HG02571 (cell line): ENCODE measurements at regions not wholly inside any gene's neighbourhood (a gene's known extent, or its start where the extent isn't known, plus 50 kb on each side); places are given as distances from the start of the nearest gene placed in this dataset.

Experiments used
- ATAC-seq: cut with Tn5 transposase; IDR thresholded peaks from one replicate; pipeline ENCODE4 v1.9.1; 2021; ENCODE audit warnings: mild to moderate bottlenecking, moderate library complexity; ENCODE audit not compliant: unreplicated experiment

DNA sequence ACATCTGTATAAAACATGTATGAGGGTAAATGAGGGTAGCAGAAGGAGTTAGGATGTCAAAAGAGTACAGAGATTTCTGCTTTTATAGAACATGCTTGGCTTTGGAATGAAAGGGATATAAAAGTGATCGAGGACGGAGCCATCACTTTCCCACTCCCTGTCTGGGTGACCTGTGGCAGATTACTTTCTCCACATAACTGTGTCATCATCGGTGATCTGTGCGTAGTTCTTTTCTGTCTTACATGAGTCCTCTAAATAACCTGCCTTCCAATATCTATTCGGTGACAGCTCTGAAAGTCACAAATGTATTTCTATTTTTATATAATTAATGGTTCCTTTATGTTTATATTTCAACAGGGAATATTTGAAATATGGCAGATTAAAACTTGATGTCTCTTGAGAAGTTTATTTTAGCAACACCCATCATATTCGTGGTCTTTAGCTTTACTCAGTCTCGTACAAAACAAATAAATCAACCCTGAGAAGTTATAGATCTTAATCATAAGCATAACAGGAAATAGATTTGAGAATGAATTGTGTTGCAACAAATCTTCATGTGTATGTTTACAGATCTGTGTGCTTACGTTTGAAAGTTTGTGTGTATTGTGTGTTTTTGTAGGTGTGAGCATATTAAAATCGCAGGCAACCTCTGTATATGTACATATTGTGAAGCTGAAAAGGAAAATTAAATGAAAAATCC, 1094.3 kb downstream of the EFNB2 start:
- no peak for ATAC-seq

DNA sequence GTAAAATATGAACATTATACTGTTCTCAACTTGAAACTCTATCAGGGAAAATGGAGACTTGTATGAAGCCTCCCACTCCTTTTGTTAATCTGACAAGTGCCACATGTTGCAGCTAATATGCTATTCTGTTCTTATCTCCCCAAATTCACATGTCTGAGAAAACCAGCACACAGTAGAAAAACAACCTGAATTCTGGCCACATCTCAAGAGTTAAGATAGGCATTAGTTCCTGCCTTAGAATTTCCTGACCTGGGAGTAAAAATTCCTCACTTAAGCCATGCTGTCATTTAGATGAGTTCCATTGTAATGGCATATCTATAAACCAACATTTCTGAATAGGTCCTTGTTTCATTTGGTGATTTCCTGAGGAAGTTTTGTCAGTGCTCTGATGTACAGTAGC, 1098.5 kb downstream of the EFNB2 start:
- ATAC-seq, result no peak

DNA sequence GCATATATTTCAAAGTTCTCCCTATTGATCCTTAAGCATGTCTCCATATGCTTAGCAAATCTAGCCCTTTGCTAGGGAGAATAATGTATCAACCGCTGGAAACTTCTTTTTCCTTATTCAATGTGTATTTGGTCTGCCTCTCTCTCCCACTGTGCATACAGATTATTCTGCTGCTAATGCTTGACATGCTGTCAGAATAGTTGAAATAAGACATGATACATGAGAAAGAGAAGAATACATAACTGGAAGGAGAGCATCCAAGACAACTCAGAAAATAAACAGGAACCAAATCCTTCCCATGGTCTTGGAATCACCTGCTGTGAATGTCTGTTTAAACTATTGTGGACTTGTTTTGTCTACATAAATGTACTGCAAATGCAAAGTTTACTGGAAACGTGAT, 1103.0 kb downstream of the EFNB2 start:
- ATAC-seq, result no peak

DNA sequence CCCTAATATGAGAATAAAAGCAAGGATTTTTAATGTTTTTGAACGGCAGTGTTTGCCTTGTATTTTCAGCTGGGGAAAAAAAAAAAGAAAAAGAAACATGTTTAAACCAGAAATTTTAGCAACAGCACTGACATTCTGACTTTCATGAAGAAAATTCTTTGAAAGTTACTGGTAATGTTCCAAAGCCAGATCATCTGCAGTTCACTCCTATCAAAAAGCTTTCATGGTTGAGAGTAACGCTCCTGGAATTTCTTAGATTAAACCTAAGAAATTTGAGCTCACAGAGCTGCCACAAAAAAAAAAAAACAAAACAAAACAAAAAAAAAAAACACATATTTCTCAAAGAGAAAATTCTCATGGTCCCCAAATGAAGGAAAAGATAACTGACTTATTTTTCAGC, 1106.7 kb downstream of the EFNB2 start:
- ATAC-seq, result no peak

DNA sequence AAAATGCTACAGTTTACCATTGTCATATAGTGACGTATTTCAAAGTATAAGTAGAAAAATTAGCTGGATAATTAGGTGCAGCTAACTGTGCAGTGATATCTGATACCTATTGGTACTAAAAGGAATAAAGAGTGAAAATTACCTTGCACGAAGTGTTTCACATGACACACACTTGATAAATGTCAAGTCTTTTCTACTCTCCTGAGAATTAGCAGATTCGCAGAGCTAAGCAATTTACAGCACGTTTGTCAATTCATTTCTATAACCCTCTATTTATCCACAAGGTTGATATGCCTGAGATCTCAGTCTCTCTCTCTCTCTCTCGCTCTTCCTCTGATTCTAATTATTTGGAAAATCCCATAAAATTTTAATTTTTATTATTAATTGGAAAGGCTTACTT, 1109.0 kb downstream of the EFNB2 start:
- ATAC-seq, result no peak

DNA sequence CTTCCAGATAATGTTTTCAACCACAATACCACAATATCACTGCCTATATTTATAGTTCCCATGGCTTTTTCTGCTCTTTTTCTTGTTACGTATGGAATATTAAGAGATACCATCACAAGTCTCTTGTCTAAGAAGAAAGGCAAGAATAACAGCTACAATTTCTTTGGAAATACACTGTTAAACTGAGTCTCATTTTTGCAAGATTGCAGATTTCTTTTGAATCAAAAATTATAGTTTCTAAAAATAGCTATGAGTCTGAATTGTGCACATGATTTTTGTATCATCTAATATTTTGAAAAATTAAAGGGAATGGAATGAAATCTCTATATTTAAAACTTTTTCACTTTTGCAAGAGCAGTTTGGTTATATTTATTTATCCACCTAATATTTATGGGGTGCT, 1120.8 kb downstream of the EFNB2 start:
- ATAC-seq, result no peak

DNA sequence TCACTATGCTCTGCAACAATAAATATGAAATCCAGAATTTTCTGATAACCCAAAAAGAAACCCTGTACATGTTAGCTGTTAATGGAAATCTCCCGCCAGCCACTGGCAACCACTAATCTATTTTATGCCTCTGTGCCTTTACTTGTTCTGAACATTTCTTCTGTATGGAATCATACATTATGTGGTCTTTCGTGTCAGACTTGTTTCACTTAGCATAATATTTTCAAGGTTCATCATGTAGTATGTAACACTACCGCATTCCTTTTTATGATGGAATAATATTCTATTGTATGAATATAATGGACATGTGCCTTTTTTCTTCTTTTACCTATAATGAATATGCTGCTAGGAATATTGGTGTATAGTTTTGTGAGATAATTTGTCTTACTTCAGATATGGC, 1123.3 kb downstream of the EFNB2 start:
- ATAC-seq, result no peak

DNA sequence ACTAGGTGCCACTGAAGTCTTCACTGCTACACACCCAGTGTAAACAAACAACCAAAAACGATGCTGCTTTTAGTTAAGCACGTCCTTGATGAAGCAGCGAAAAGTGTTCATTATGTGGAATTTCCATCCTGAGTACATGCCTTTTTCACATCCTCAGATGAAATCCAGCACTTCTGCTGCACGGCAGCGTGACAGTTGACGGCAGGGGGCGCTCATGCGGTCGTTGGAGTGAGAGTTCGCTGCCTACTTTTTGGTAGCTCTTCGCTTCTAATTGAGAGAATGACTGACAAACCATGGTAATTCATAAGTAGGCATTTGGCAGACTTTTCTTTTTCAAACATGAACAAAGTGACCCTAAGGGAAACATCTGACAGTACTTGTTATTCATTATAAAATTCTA, 1124.9 kb downstream of the EFNB2 start:
- ATAC-seq, result no peak

DNA sequence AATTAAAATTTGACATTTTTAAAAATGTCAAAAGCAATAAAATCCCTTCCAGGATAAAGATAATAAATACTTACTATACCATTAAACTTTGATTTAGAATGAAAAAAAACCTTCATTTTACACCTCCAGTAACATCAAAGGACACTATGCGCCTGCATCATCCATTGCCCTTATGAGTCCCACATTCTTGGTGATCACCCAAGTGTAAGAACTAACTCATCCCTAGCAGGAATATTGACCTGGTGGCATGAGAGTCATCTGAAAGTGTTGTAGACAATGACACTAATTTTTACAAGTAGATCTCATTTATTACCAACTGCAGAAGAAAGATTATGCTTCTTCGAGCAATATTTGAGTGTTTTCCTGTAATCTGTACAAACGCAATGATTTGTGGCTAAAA, 1128.9 kb downstream of the EFNB2 start:
- no peak for ATAC-seq

DNA sequence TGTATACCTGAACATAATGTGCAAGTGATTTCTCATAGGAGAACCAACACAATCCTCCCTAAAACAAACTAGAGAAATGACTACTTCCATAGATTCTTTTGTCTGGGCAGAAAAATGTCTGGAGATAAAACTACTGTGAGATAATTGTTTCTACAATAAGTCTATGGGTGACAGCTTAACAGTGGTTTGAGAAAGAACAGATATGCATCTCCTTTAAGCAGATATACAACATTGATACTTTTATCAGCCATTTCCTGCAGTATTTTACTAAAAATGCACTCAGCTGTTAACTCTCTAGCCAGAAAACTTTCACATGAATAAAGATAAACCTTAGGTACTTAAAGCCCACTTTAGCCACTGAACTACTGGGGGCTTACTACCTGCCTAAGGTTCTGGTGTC, 1132.4 kb downstream of the EFNB2 start:
- no peak for ATAC-seq

DNA sequence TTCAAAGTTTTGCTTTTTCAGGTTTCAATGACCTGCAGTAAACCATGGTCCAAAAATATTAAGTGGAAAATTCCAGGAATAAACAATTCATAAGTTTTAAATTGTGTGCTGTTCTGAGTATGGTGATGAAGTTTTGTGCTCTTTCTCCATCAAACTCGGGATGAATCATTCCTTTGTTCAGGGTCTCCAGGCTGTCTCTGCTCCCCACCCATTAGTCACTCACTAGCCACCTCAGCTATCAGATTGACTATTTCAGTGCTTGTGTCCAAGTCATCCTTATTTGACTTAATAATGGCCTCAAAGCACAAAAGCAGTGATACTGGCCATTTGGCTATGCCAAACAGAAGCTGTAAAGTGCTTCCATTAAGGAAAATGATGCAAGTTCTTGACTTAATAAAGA, 1140.4 kb downstream of the EFNB2 start:
- ATAC-seq, result no peak

DNA sequence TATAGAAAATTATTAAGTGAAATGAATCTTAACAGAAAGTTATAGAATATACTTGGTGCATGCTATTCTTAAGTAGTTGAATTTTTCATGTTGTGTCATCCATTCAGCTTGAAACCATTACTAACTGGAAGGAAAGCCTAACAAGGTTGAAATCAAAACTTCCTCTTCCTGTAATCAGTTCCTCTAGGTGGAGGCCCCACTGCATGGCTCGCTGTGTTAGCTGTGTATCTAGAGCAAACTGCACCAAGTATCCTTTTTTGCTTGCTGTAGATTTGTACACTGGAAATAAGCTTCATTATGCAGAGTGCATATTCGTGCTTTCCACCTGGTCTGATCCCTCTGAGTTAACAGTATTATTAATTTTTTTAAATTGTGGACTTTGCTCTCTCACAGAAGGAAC, 1146.1 kb downstream of the EFNB2 start:
- ATAC-seq, result no peak

DNA sequence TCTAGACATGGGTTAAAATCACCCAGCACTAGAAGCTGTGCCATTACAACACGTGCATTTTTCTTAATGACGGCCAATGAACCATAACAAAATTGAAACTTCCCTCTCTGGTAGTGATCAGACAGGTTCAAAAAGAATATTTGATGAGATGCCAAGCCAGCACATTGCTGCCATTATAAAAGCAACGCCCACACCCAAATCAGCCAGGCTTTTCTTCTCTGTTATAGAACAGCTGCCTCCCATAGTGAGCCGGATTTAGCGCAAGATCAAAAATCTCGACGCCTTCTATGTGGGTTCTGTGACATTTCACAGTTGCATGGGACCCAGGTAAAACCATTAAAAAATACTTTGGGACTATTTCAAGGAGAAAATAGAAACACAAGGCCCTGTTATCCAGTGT, 1158.0 kb downstream of the EFNB2 start:
- ATAC-seq, result no peak

DNA sequence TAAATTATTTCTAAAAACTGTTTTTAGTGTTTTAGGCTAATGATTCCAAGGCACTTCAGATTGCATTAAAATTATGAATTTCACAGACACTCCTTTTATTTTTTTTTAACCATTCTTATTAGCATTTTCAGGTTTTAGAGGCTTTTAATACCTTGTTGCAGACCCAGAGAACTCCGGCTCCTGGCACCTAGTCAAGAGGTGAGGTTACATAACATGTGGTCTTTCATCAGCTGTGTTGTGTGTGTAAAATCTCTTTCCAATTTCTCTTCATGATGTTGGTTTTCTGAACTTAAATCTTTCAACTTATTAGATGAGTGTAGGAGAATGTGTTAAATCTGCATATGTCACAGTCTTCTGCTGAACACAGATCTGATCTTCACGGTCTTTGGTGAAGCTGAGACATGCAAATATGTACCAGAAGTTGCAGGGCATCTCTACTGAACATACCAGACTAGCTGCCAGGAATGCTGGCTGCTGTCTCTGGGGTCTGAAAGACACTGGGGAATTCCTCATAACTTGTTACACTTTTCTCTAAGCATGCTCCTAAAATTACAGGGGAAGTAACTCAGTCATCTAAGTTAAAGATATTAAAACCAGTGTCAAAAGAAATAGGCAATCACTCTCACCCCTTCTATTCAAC, 1165.3 kb downstream of the EFNB2 start:
- no peak for ATAC-seq

DNA sequence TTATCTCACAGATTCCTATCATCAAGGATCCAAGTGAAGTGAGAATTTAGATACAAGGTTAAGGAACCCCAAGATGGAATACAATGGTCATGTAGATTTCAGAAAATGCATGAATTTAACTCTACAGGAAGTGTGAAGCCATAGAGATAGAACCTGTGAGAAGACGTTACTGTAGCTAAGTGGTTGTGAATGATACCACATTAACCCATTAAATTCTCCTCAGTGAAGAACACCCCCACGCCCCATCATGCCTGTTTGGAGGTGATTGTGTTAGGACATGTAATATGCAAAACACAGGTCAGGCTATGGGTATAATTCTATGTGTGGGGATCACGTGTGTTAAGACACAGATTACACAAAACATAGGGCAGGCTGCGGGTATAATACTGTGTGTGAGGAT, 1166.7 kb downstream of the EFNB2 start:
- ATAC-seq, result no peak

DNA sequence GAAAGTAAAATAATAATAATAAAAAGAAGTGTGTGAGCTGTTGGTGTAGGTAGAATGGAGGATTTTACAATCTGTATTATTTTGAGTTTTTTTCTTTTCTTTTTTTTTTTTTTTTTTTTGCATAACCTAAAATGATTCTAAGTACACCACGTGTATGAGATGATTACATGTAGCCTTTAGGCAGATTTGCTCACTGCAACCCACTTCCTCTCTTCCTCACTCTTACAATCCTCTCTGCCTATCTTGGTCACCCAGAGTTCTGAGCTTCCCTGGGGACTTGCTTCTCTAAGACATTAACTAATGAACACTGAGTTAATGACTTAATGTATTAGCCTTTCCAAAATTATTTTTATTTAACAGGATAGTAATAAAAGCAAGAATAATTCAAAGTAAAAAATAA, 1169.6 kb downstream of the EFNB2 start:
- no peak for ATAC-seq

DNA sequence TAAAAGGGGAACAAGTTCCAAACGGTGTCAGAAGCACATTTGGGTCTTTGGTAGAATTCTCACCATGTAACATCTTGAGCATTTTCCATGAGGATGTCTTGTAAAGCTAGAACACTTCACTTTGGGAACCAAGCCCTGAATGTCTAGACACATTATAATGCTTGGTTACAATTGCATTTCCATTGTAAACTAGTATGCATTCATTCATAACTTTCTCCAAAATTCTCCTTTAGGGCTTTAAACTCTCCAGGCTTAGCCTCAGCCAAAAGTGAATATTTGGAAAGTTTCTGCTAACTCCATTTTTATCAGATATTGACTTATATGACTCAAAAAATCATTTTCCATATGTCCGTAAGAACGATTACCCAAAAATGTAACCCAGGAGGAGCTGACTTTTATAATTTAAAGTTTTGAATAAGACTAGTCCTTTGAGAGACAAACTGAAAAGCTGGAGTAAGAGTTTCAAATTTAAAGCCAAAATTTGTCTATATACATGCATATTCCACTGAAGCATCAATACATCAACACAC, 1170.4 kb downstream of the EFNB2 start:
- ATAC-seq, result no peak

DNA sequence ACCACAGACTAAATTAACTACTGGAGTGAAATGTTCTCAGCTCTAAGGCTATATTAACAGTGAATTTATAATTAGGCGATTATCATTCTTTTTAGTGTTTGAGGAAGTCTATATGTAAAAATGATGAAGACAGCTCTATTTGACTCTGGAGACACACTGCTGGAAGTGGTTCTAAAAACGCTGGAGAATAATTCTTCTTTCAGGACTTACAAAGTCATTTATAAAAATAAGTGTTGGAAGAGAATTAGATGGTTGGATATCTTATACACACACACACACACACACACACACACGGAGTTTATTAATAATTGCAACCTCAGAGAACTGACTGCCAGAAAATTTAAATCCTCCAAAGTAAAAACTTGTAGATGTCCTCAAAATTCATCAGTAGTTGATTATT, 1171.3 kb downstream of the EFNB2 start:
- no peak for ATAC-seq

DNA sequence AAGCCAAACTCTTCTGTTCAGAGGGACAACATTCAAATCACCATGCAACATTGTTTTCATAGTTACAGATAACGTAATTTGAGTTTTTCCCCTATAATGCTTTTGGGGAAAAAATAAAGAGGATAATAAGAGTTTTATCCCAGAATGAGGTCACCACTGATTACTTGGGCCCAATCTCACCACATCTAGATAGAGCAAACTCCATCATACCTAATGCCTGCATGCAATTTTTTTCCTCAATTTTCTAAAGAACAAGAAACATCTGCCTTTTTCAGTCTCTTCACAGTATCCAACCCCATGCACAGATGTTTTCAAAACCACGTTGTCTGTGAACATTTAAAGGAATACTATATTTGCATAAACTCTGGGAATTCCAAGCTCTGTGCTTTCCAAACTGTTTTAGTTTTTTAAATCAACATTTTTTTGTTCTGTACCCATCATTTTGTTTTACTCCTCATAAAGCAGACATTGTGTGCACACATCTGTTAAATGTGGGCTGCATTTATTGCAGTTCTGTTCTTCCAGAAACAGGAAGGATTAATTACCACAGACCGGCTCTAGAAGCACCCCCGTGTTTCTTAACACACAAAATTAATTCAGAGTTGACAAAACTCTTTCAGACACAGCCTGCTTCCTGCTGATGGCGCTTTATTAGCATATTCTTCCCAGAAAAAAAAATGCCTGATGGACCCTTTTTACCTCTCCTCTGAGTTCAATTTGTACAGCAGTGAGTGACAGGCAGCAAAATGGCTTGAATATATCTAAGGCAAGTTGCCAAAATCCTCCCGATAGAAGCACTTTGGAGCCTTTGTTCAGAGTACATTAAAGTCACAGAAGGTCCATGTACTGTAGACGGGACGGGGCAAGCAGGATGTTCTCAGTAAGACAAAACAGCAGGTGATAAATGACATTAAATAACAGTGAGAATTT, 1171.9 kb downstream of the EFNB2 start:
- ATAC-seq, result no peak

DNA sequence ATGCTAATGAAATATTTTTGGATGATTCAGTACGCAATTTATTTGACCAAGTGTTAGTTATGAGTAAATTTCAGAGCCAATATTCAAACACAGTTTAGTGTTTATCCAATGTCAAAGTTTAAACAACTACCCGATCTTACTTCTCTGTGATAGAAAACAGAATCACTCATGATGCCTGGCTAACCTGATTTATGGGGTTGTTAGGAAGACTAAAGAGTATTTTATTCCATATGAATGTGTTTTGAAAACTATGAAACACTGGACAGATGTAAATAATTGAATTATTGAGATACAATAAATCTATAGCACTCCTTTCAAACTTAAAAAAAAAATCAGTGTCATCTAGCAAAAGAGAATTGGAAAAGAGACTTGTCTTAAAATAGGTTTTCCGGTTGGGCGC, 1181.8 kb downstream of the EFNB2 start:
- ATAC-seq, result no peak

DNA sequence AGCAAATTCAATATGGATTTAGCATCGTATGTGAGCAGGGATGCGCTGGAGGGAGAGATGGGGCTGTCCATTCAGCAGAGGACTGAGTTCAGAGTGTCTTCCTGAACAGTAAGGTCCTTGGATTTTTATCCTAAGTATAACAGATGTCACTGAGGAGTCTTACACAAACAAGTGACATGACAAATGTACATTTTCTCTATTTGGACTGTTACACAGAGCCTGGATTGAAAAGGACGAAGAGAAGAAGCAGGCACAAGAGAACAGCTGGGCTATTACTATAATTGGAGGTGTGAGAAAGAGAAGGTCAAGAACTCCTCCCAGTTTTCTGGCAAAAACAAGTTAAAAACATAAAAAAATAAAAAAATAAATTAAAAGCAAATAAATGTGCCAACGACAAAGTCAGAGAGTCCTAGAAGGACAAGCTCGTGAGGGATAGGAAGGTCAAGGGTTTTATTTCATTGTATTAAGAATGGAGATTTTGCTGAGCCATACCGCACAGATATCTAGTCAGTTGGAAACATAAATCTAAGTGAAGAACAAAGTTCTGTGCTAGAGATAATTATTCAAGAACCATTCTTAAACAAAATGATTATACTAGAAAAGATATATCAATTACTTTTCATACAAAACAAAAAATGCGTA, 1186.3 kb downstream of the EFNB2 start:
- ATAC-seq, result no peak
